OCI-LY1 (cell line): ENCODE measurements at regions not wholly inside any gene's neighbourhood (a gene's known extent, or its start where the extent isn't known, plus 50 kb on each side); places are given as distances from the start of the nearest gene placed in this dataset.

Source experiments
- EZH2 ChIP-seq: fragments of 200-600 bp; sonication (generic), shearing (Covaris generic); IDR thresholded peaks from 2 replicates; pipeline ENCODE4 v1.8.0; 2017; ENCODE audit warnings: borderline replicate concordance, mixed run types, mild to moderate bottlenecking, antibody characterized with exemption, low read length, moderate library complexity, mixed read lengths
- TF ChIP-seq, protein P1 (sequence below): fragments of 200-600 bp; sonication (generic), shearing (Covaris generic); IDR thresholded peaks from 2 replicates; pipeline ENCODE4 v1.5.1; 2017; ENCODE audit warnings: mild to moderate bottlenecking, antibody characterized with exemption, low read length, moderate library complexity, mixed read lengths

DNA sequence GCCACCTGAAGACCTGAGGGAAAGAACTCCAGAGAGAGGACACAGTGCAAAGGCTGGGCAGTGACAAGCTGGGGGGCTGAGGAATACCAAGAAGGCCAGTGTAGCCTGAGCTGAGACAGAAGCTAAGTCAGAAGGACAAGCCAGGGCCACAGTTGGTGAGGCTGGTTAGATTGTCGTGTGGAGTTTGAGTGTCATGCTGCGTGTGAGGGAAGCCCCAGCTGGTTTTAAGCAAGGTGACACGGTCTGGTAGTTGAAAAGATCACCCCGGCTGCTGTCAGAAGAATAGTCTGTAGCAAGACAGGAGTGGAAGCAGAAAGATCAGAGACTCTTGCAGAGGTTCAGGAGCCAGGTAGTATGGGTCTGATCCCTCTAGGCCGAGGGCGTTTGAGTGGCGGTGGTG lies 50.6 kb upstream of the RMDN2 start:
- TF ChIP-seq, protein P1, sequence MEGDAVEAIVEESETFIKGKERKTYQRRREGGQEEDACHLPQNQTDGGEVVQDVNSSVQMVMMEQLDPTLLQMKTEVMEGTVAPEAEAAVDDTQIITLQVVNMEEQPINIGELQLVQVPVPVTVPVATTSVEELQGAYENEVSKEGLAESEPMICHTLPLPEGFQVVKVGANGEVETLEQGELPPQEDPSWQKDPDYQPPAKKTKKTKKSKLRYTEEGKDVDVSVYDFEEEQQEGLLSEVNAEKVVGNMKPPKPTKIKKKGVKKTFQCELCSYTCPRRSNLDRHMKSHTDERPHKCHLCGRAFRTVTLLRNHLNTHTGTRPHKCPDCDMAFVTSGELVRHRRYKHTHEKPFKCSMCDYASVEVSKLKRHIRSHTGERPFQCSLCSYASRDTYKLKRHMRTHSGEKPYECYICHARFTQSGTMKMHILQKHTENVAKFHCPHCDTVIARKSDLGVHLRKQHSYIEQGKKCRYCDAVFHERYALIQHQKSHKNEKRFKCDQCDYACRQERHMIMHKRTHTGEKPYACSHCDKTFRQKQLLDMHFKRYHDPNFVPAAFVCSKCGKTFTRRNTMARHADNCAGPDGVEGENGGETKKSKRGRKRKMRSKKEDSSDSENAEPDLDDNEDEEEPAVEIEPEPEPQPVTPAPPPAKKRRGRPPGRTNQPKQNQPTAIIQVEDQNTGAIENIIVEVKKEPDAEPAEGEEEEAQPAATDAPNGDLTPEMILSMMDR, result no peak
- TF ChIP-seq EZH2, result no peak
